ENCODE measurements at regions not wholly inside any gene's neighbourhood (a gene's known extent, or its start where the extent isn't known, plus 50 kb on each side); places are given as distances from the start of the nearest gene placed in this dataset.

DNA sequence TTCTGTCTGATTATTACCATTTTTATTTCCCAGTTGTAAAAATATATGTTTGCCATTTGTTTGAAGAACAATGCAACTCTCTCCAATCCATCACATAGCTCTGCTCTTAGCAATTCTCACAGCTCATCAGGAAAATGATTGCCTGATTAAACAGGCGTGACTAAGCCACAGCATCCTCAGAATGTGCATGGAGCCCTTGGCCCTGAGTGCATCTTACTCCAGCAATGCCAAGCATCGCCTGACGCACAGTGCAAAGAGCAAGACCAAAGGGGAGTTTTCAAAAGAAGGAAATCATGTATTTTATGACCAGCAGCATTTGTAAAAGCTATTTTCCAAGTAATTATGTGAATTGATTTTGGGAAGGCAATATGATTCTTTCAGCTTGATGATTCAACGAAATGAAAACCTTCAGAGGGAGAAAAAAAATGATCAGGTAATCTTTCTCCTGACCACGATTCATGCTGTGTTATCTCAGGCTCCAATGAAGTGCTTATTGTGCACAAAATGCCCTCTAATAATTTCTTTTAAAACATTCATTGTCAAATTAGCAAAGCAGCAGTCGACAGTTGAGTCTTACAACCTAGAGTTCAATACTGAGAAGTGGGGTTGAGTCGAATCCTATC lies 138.0 kb upstream of the FAM9B start:
- Histone ChIP-seq H3K4me1 (ENCODE audit: control insufficient read depth, insufficient read depth, low read length) (no peaks in the 10 kb centered on the region), H3K36me3 (ENCODE audit: insufficient read depth, low read length) (no peaks in the 10 kb centered on the region), H3K4me2 (ENCODE audit: low read length) (no peak overlapping the region), H3K27me3 (ENCODE audit: control insufficient read depth, insufficient read depth, low read length) (no peaks in the 10 kb centered on the region), H3K9me3 (replicated peaks; ENCODE audit: low read length) (no peaks in the 10 kb centered on the region), H3K9ac (ENCODE audit: low read depth, low read length) (no peak overlapping the region), H3K4me3 (ENCODE audit: low read length) (no peak overlapping the region)

GRCh38 chrX:9172464-9172850 lies 138.5 kb upstream of the FAM9B start:
- no peaks in the 10 kb centered on the region for H3K4me1 ChIP-seq (ENCODE audit: control insufficient read depth, insufficient read depth, low read length)
- H3K36me3 ChIP-seq (ENCODE audit: insufficient read depth, low read length), result no peaks in the 10 kb centered on the region
- H3K9ac ChIP-seq (ENCODE audit: low read depth, low read length), result no peak overlapping the region
- no peaks in the 10 kb centered on the region for H3K9me3 ChIP-seq (replicated peaks; ENCODE audit: low read length)
- H3K4me2 ChIP-seq (ENCODE audit: low read length), result no peak overlapping the region
- H3K27me3 ChIP-seq (ENCODE audit: control insufficient read depth, insufficient read depth, low read length), result no peaks in the 10 kb centered on the region
- no peak overlapping the region for H3K4me3 ChIP-seq (ENCODE audit: low read length)

- H3K9ac ChIP-seq (ENCODE audit: low read depth, low read length), result no peak overlapping the region
- no peak overlapping the region for H3K4me2 ChIP-seq (ENCODE audit: low read length)
- no peaks in the 10 kb centered on the region for H3K36me3 ChIP-seq (ENCODE audit: insufficient read depth, low read length)
- no peaks in the 10 kb centered on the region for H3K4me1 ChIP-seq (ENCODE audit: control insufficient read depth, insufficient read depth, low read length)
- peaks cover 3% of the 10 kb centered on the region for H3K9me3 ChIP-seq (replicated peaks; ENCODE audit: low read length)
- no peaks in the 10 kb centered on the region for H3K27me3 ChIP-seq (ENCODE audit: control insufficient read depth, insufficient read depth, low read length)
- no peak overlapping the region for H3K4me3 ChIP-seq (ENCODE audit: low read length)
Observed at GRCh38 chrX:9180623-9181022, 146.7 kb upstream of the FAM9B start.

GRCh38 chrX:9182041-9182440 lies 148.1 kb upstream of the FAM9B start:
- H3K27me3 ChIP-seq (ENCODE audit: control insufficient read depth, insufficient read depth, low read length), result peaks cover 2% of the 10 kb centered on the region
- H3K4me2 ChIP-seq (ENCODE audit: low read length), result no peak overlapping the region
- no peak overlapping the region for H3K4me3 ChIP-seq (ENCODE audit: low read length)
- H3K4me1 ChIP-seq (ENCODE audit: control insufficient read depth, insufficient read depth, low read length), result no peaks in the 10 kb centered on the region
- no peaks in the 10 kb centered on the region for H3K36me3 ChIP-seq (ENCODE audit: insufficient read depth, low read length)
- peaks cover 3% of the 10 kb centered on the region for H3K9me3 ChIP-seq (replicated peaks; ENCODE audit: low read length)
- H3K9ac ChIP-seq (ENCODE audit: low read depth, low read length), result no peak overlapping the region

GRCh38 chrX:9183481-9183880 lies 149.6 kb upstream of the FAM9B start:
- H3K4me2 ChIP-seq (ENCODE audit: low read length), result no peak overlapping the region
- peaks cover 2% of the 10 kb centered on the region for H3K27me3 ChIP-seq (ENCODE audit: control insufficient read depth, insufficient read depth, low read length)
- no peaks in the 10 kb centered on the region for H3K4me1 ChIP-seq (ENCODE audit: control insufficient read depth, insufficient read depth, low read length)
- no peak overlapping the region for H3K4me3 ChIP-seq (ENCODE audit: low read length)
- H3K9me3 ChIP-seq (replicated peaks; ENCODE audit: low read length), result peaks cover 3% of the 10 kb centered on the region
- H3K36me3 ChIP-seq (ENCODE audit: insufficient read depth, low read length), result no peaks in the 10 kb centered on the region
- no peak overlapping the region for H3K9ac ChIP-seq (ENCODE audit: low read depth, low read length)

GRCh38 chrX:9184211-9184610 lies 150.3 kb upstream of the FAM9B start:
- H3K4me2 ChIP-seq (ENCODE audit: low read length), result no peak overlapping the region
- no peaks in the 10 kb centered on the region for H3K4me1 ChIP-seq (ENCODE audit: control insufficient read depth, insufficient read depth, low read length)
- no peak overlapping the region for H3K9ac ChIP-seq (ENCODE audit: low read depth, low read length)
- no peaks in the 10 kb centered on the region for H3K36me3 ChIP-seq (ENCODE audit: insufficient read depth, low read length)
- H3K4me3 ChIP-seq (ENCODE audit: low read length), result no peak overlapping the region
- H3K27me3 ChIP-seq (ENCODE audit: control insufficient read depth, insufficient read depth, low read length), result peaks cover 2% of the 10 kb centered on the region
- H3K9me3 ChIP-seq (replicated peaks; ENCODE audit: low read length), result peaks cover 3% of the 10 kb centered on the region

DNA sequence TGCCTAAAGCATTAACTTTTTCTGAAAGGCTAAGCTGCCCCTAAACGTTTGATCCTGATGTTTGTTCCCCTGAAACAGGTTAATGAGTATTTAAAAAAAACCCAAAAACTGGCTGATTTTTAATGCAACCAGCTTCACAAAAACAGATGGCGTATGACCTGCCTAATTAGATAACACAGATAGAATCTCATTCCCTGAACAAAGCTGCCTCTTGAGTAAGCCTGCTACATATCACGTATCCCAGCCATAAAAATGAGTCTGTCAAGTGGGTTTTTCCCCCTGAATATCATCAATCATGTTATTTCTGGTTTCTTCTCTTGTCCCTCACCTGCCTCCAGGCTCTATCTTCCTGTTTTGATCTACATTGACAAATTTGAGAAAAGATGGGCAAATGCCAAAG lies 154.2 kb upstream of the FAM9B start:
- Histone ChIP-seq H3K4me3 (ENCODE audit: low read length) (no peak overlapping the region), H3K36me3 (ENCODE audit: insufficient read depth, low read length) (no peaks in the 10 kb centered on the region), H3K9ac (ENCODE audit: low read depth, low read length) (no peak overlapping the region), H3K9me3 (replicated peaks; ENCODE audit: low read length) (no peaks in the 10 kb centered on the region), H3K4me1 (ENCODE audit: control insufficient read depth, insufficient read depth, low read length) (no peaks in the 10 kb centered on the region), H3K27me3 (ENCODE audit: control insufficient read depth, insufficient read depth, low read length) (peaks cover 2% of the 10 kb centered on the region), H3K4me2 (ENCODE audit: low read length) (no peak overlapping the region)

GRCh38 chrX:9189286-9189685 lies 155.4 kb upstream of the FAM9B start:
- peaks cover 2% of the 10 kb centered on the region for H3K27me3 ChIP-seq (ENCODE audit: control insufficient read depth, insufficient read depth, low read length)
- no peak overlapping the region for H3K4me2 ChIP-seq (ENCODE audit: low read length)
- no peaks in the 10 kb centered on the region for H3K36me3 ChIP-seq (ENCODE audit: insufficient read depth, low read length)
- no peak overlapping the region for H3K4me3 ChIP-seq (ENCODE audit: low read length)
- H3K9ac ChIP-seq (ENCODE audit: low read depth, low read length), result no peak overlapping the region
- no peaks in the 10 kb centered on the region for H3K4me1 ChIP-seq (ENCODE audit: control insufficient read depth, insufficient read depth, low read length)
- no peaks in the 10 kb centered on the region for H3K9me3 ChIP-seq (replicated peaks; ENCODE audit: low read length)

- H3K4me2 ChIP-seq (ENCODE audit: low read length), result no peak overlapping the region
- no peak overlapping the region for H3K4me3 ChIP-seq (ENCODE audit: low read length)
- no peaks in the 10 kb centered on the region for H3K9me3 ChIP-seq (replicated peaks; ENCODE audit: low read length)
- H3K27me3 ChIP-seq (ENCODE audit: control insufficient read depth, insufficient read depth, low read length), result peaks cover 2% of the 10 kb centered on the region
- no peaks in the 10 kb centered on the region for H3K4me1 ChIP-seq (ENCODE audit: control insufficient read depth, insufficient read depth, low read length)
- H3K9ac ChIP-seq (ENCODE audit: low read depth, low read length), result no peak overlapping the region
- H3K36me3 ChIP-seq (ENCODE audit: insufficient read depth, low read length), result no peaks in the 10 kb centered on the region
Observed at GRCh38 chrX:9191392-9191791, 157.5 kb upstream of the FAM9B start.

GRCh38 chrX:9195199-9195880 lies 161.4 kb upstream of the FAM9B start:
- H3K9ac ChIP-seq (ENCODE audit: low read depth, low read length), result no peak overlapping the region
- no peaks in the 10 kb centered on the region for H3K36me3 ChIP-seq (ENCODE audit: insufficient read depth, low read length)
- no peaks in the 10 kb centered on the region for H3K9me3 ChIP-seq (replicated peaks; ENCODE audit: low read length)
- H3K4me1 ChIP-seq (ENCODE audit: control insufficient read depth, insufficient read depth, low read length), result no peaks in the 10 kb centered on the region
- H3K27me3 ChIP-seq (ENCODE audit: control insufficient read depth, insufficient read depth, low read length), result no peaks in the 10 kb centered on the region
- H3K4me3 ChIP-seq (ENCODE audit: low read length), result no peak overlapping the region
- no peak overlapping the region for H3K4me2 ChIP-seq (ENCODE audit: low read length)

DNA sequence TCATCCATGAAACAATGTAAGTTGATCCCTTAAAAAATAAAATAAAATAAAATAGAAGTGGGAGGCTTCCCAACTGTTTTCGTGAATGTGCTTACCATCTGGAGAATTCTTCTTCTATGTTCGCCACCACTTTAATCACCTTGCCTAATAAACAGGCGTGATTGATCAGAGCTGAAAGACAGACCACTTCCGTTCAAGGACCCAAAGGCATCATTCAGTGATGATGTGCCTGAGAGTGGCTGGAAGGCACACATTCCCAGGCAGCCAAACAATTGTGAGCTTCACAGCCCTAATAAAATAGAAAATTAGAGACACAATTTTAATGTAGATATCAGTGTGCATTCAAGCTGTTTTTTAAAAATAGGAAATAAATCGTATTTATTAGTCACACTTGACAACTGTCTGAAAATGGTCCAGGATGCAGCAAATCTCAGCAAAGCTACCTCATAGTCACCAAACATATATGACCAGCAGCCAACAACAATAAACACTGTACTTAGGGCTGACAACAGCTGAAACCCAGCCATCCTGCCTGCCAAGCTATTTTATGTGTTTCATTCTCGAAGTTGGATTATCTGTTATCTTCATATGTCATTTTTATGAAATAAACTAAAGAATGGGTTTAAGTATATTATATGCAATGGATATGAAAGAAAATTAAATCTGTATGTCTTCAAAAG lies 163.2 kb upstream of the FAM9B start:
- no peaks in the 10 kb centered on the region for H3K4me1 ChIP-seq (ENCODE audit: control insufficient read depth, insufficient read depth, low read length)
- no peak overlapping the region for H3K9ac ChIP-seq (ENCODE audit: low read depth, low read length)
- H3K36me3 ChIP-seq (ENCODE audit: insufficient read depth, low read length), result no peaks in the 10 kb centered on the region
- no peak overlapping the region for H3K4me2 ChIP-seq (ENCODE audit: low read length)
- no peak overlapping the region for H3K4me3 ChIP-seq (ENCODE audit: low read length)
- H3K9me3 ChIP-seq (replicated peaks; ENCODE audit: low read length), result no peaks in the 10 kb centered on the region
- H3K27me3 ChIP-seq (ENCODE audit: control insufficient read depth, insufficient read depth, low read length), result no peaks in the 10 kb centered on the region

GRCh38 chrX:9204560-9204959 lies 170.6 kb upstream of the FAM9B start:
- Histone ChIP-seq H3K27me3 (ENCODE audit: control insufficient read depth, insufficient read depth, low read length) (no peaks in the 10 kb centered on the region), H3K4me3 (ENCODE audit: low read length) (no peak overlapping the region), H3K4me1 (ENCODE audit: control insufficient read depth, insufficient read depth, low read length) (no peaks in the 10 kb centered on the region), H3K9ac (ENCODE audit: low read depth, low read length) (no peak overlapping the region), H3K36me3 (ENCODE audit: insufficient read depth, low read length) (no peaks in the 10 kb centered on the region), H3K9me3 (replicated peaks; ENCODE audit: low read length) (no peaks in the 10 kb centered on the region), H3K4me2 (ENCODE audit: low read length) (no peak overlapping the region)
